Nephron (organoid): ENCODE measurements at regions not wholly inside any gene's neighbourhood (a gene's known extent, or its start where the extent isn't known, plus 50 kb on each side); places are given as distances from the start of the nearest gene placed in this dataset.
A peak's percentile ranks its signal among the peaks of the same experiment; 100 is the strongest.

Source experiments
- H3K27ac Mint-ChIP-seq, 3 experiments: 2 replicates each; pipeline ENCODE4 v1.8.0; 2020; ENCODE audit warnings: mixed read lengths in 3 of 3, mild to moderate bottlenecking in 2 of 3, moderate library complexity in 1 of 3
- H3K27me3 Mint-ChIP-seq: 2 replicates; pipeline ENCODE4 v1.8.0; 2021; ENCODE audit warnings: low read depth, mild to moderate bottlenecking, moderate library complexity, mixed read lengths
- H3K36me3 Mint-ChIP-seq: 2 replicates; pipeline ENCODE4 v1.8.0; 2020; ENCODE audit warnings: low read depth, mixed read lengths
- H3K4me1 Mint-ChIP-seq: 2 replicates; pipeline ENCODE4 v1.8.0; 2020; ENCODE audit warnings: mixed read lengths
- H3K4me3 Mint-ChIP-seq, 3 experiments: 2 replicates each; pipeline ENCODE4 v1.8.0; 2020; ENCODE audit warnings: mild to moderate bottlenecking in 3 of 3, mixed read lengths in 3 of 3, moderate library complexity in 2 of 3
- H3K9me3 Mint-ChIP-seq: 2 replicates; pipeline ENCODE4 v1.8.0; 2020; ENCODE audit warnings: mixed read lengths
- TF ChIP-seq, protein P1 (sequence below), 3 experiments: fragments of 200-600 bp; sonication (generic); IDR thresholded peaks; one replicate each; pipeline ENCODE4 v1.5.0; 2021; ENCODE audit warnings: antibody characterized with exemption in 3 of 3; ENCODE audit not compliant: unreplicated experiment in 3 of 3

DNA sequence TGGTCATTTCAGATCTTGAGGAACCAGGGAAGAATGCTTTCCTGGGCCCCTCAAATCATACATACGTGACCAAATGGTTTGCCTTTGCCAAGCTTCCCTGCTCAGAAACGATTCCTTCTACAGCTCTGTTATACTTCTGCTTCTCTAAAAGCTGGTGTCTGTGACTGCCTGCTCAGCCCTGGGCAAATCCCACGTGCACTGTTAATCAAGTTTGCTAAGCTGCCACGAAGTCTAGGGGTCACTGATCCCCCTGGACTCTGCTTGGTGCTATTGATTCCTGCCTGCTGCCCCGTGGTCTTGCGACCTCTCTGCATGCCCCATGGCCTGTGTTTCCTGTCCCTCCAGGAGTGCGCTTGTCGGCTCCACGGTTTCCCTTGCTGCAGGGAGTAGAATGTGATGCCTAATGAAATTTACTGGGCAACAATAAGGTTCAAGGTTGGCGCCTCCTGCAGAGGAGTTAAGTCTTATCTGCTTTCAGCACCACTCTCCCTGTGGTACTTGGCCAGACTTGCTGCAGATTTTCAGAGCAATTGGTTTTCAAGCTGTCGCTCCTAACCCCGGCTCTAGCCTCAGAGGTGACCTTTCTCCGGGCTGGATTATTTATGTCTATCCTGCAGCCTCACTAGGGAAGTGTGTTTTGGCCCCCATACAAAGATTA is 201.6 kb upstream of the FZD8 start:
- Mint-ChIP-seq H3K4me3 (peak overlapping the region; percentile 45 to 55 (median 46)), H3K27me3 (peaks cover 13% of the 10 kb centered on the region), H3K36me3 (peaks cover 11% of the 10 kb centered on the region), H3K9me3 (peaks cover 20% of the 10 kb centered on the region), H3K4me1 (peaks cover 19% of the 10 kb centered on the region), H3K27ac (peak overlapping the region; percentile 50 to 70 (median 64))
- TF ChIP-seq, protein P1, sequence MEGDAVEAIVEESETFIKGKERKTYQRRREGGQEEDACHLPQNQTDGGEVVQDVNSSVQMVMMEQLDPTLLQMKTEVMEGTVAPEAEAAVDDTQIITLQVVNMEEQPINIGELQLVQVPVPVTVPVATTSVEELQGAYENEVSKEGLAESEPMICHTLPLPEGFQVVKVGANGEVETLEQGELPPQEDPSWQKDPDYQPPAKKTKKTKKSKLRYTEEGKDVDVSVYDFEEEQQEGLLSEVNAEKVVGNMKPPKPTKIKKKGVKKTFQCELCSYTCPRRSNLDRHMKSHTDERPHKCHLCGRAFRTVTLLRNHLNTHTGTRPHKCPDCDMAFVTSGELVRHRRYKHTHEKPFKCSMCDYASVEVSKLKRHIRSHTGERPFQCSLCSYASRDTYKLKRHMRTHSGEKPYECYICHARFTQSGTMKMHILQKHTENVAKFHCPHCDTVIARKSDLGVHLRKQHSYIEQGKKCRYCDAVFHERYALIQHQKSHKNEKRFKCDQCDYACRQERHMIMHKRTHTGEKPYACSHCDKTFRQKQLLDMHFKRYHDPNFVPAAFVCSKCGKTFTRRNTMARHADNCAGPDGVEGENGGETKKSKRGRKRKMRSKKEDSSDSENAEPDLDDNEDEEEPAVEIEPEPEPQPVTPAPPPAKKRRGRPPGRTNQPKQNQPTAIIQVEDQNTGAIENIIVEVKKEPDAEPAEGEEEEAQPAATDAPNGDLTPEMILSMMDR (IDR thresholded peaks at IDR 0.05; ENCODE audit: unreplicated experiment in 3 of 3): no peak

DNA sequence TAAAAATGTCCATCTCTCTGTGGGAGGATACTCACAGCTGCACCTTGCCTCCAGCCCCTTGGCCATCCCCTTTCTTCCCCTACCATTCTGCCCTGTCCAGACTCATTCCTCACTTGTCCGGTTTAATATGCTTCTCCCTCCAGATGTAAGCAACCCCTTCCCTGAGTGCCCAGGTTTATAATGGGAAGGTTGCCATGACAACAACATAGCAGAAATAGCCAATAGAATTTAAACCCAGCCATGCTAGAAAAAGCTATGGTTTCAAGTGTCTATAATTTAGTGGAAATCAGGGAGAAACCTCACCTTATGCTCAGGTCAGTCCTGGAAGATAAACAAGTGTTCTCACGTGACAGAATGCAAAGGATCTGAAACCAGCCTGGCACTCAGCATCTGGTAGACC is 196.0 kb upstream of the FZD8 start:
- peaks cover 11% of the 10 kb centered on the region for H3K36me3 Mint-ChIP-seq
- H3K27me3 Mint-ChIP-seq: peaks cover 9% of the 10 kb centered on the region
- H3K4me1 Mint-ChIP-seq: peaks cover 4% of the 10 kb centered on the region
- TF ChIP-seq, protein P1 (IDR thresholded peaks at IDR 0.05; ENCODE audit: unreplicated experiment in 3 of 3): no peak
- H3K4me3 Mint-ChIP-seq: no peak overlapping the region
- H3K9me3 Mint-ChIP-seq: peaks cover 29% of the 10 kb centered on the region
- H3K27ac Mint-ChIP-seq: no peak overlapping the region

DNA sequence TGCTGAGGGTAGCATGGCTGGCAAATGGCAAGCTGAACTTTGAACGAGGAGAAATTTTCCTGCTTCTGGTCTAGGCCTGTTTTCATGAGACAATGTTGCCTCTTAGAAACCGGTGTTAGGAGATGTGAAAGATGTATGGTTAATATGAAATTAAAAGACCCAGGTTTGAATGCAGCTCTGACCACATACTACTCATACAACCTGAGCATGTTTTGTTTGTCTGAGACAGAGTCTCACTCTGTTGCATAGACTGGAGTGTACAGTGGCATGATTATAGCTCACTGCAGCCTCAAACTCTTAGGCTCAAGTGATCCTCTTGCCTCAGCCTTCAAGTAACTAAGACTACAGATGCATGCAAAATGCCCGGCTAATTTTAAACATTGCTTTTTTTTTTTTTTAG is 193.4 kb upstream of the FZD8 start:
- Mint-ChIP-seq H3K9me3 (peaks cover 19% of the 10 kb centered on the region), H3K27ac (no peak overlapping the region), H3K4me1 (peaks cover 4% of the 10 kb centered on the region), H3K27me3 (peaks cover 16% of the 10 kb centered on the region), H3K4me3 (no peak overlapping the region), H3K36me3 (peaks cover 2% of the 10 kb centered on the region)
- TF ChIP-seq, protein P1 (IDR thresholded peaks at IDR 0.05; ENCODE audit: unreplicated experiment in 3 of 3): no peak

DNA sequence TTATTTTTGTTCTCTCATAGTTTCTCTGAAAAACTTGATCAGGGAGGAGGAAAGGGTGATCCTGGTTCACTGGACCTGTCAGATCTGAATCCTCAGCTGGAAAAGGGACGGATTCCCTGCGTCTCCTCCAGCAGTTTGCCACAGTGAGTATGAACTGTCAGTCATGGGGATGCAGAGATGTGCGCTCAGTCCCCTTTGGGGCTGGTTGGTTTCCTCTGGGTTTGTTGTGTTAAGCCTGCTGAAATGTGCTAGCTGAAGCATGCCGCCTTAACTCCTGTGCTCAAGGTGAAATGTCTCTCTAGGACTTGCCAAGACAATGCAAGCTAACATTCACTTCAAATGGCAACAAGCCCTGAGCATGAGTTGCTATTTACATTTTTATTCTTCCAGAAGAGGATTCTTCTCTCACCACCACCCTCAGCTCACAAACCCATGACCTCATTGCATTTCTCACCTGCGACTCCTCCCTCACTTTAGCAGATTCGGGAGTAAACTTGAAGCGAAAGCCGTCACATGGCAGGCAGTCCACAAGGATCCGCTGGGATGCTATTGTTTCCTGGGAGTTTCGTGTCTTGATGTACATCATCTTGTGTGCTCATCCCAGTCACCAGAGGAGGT is 192.9 kb upstream of the FZD8 start:
- H3K4me3 Mint-ChIP-seq: no peak overlapping the region
- no peak overlapping the region for H3K27ac Mint-ChIP-seq
- H3K36me3 Mint-ChIP-seq: no peaks in the 10 kb centered on the region
- H3K4me1 Mint-ChIP-seq: peaks cover 4% of the 10 kb centered on the region
- H3K27me3 Mint-ChIP-seq: peaks cover 17% of the 10 kb centered on the region
- H3K9me3 Mint-ChIP-seq: peaks cover 17% of the 10 kb centered on the region
- TF ChIP-seq, protein P1 (IDR thresholded peaks at IDR 0.05; ENCODE audit: unreplicated experiment in 3 of 3): no peak

DNA sequence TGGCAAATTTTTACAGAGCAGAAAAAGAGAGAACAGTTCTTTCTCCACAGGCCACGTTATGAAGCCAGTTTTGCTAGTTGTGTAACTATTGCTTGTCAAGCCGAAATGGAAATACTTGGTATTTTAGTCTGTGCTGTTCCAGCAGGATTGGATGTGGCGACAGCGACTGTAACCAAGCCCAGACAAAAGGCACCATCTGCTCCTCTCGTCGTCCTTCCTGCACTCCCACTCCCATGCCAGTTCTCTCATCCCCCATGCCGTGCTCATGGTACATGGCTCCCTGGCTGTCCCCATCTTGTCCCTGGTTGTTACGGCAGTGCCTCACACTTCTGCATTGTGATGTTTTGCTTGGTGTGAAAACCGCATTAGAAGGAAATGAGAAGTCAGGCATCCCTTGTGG is 185.7 kb upstream of the FZD8 start:
- Mint-ChIP-seq H3K27me3 (peaks cover 17% of the 10 kb centered on the region), H3K4me3 (no peak overlapping the region), H3K36me3 (no peaks in the 10 kb centered on the region)

More for the DNA sequence above, 185.7 kb upstream of the FZD8 start:
- TF ChIP-seq, protein P1 (IDR thresholded peaks at IDR 0.05; ENCODE audit: unreplicated experiment in 3 of 3): no peak
- H3K9me3 Mint-ChIP-seq: no peaks in the 10 kb centered on the region
- H3K27ac Mint-ChIP-seq: no peak overlapping the region
- H3K4me1 Mint-ChIP-seq: peaks cover 2% of the 10 kb centered on the region
